Testis (tissue), 2 donors: ENCODE measurements at regions not wholly inside any gene's neighbourhood (a gene's known extent, or its start where the extent isn't known, plus 50 kb on each side); places are given as distances from the start of the nearest gene placed in this dataset.

Experiments
- CTCF ChIP-seq, 3 experiments: fragments of 450-650 bp in 2 of 3; fragments of 200-600 bp in 1 of 3; sonication (generic) in 1 of 3; IDR thresholded peaks; one replicate each; pipeline ENCODE4 v1.5.1; 2016 to 2019; ENCODE audit warnings: antibody characterized with exemption in 3 of 3, mild to moderate bottlenecking in 2 of 3, moderate library complexity in 1 of 3
- POLR2A ChIP-seq: fragments of 450-650 bp; IDR thresholded peaks from one replicate; pipeline ENCODE4 v1.6.1; 2017; ENCODE audit warnings: antibody characterized with exemption, mild to moderate bottlenecking, moderate library complexity

GRCh38 chr3:150217691-150218090 is 190.4 kb upstream of the TSC22D2 start:
- TF ChIP-seq CTCF (IDR thresholded peaks at IDR 0.05): no peak
- TF ChIP-seq POLR2A: no peak
